Tibial nerve (tissue), 4 donors: ENCODE measurements at regions not wholly inside any gene's neighbourhood (a gene's known extent, or its start where the extent isn't known, plus 50 kb on each side); places are given as distances from the start of the nearest gene placed in this dataset.

Experiments used
- EP300 ChIP-seq, 2 donors: sonication (generic); formaldehyde crosslinking; IDR thresholded peaks; one replicate each; pipeline ENCODE4 v1.6.1; 2017; ENCODE audit warnings: antibody characterized with exemption in 2 of 2, mild to moderate bottlenecking in 1 of 2
- POLR2A ChIP-seq, 2 donors: fragments of 450-650 bp; IDR thresholded peaks; one replicate each; pipeline ENCODE4 v1.6.1; 2017; ENCODE audit warnings: antibody characterized with exemption in 2 of 2, mild to moderate bottlenecking in 2 of 2, moderate library complexity in 2 of 2
- TF ChIP-seq, protein P1 (sequence below), 5 experiments: fragments of 200-600 bp in 3 of 5; fragments of 450-650 bp in 2 of 5; sonication (generic) in 3 of 5; IDR thresholded peaks; one replicate each; pipeline ENCODE4 v1.5.1; 2016 to 2019; ENCODE audit warnings: antibody characterized with exemption in 5 of 5, mild to moderate bottlenecking in 3 of 5, moderate library complexity in 2 of 5

GRCh38 chr11:23413057-23413456 lies 552.8 kb upstream of the CCDC179 start:
- TF ChIP-seq, protein P1, sequence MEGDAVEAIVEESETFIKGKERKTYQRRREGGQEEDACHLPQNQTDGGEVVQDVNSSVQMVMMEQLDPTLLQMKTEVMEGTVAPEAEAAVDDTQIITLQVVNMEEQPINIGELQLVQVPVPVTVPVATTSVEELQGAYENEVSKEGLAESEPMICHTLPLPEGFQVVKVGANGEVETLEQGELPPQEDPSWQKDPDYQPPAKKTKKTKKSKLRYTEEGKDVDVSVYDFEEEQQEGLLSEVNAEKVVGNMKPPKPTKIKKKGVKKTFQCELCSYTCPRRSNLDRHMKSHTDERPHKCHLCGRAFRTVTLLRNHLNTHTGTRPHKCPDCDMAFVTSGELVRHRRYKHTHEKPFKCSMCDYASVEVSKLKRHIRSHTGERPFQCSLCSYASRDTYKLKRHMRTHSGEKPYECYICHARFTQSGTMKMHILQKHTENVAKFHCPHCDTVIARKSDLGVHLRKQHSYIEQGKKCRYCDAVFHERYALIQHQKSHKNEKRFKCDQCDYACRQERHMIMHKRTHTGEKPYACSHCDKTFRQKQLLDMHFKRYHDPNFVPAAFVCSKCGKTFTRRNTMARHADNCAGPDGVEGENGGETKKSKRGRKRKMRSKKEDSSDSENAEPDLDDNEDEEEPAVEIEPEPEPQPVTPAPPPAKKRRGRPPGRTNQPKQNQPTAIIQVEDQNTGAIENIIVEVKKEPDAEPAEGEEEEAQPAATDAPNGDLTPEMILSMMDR (IDR thresholded peaks at IDR 0.05), result no peak
- TF ChIP-seq POLR2A (IDR thresholded peaks at IDR 0.05), result no peak
- TF ChIP-seq EP300 (IDR thresholded peaks at IDR 0.05), result no peak
